Stimulated activated CD4-positive, alpha-beta T cell treated with anti-CD3 and anti-CD28 coated beads, TNF-alpha, amount 100 ng/mL, for 1 hour (primary cell): ENCODE measurements at regions not wholly inside any gene's neighbourhood (a gene's known extent, or its start where the extent isn't known, plus 50 kb on each side); places are given as distances from the start of the nearest gene placed in this dataset.

Experiments used
- DNase-seq, 3 donors: peaks; one replicate each; pipeline ENCODE4 v3.0.0-alpha.2; 2020; ENCODE audit warnings: low read depth in 3 of 3, low spot score in 1 of 3

- DNase-seq, result no peak
These were observed 208.7 kb downstream of the PRL start for GRCh38 chr6:22087960-22088706.

- DNase-seq, result no peak
These were observed 205.3 kb downstream of the PRL start for GRCh38 chr6:22091424-22091948.

GRCh38 chr6:22095836-22096235 is 201.0 kb downstream of the PRL start:
- no peak for DNase-seq

GRCh38 chr6:22098601-22099031 is 198.2 kb downstream of the PRL start:
- no peak for DNase-seq

- no peak for DNase-seq
These were observed 197.6 kb downstream of the PRL start for GRCh38 chr6:22099231-22099630.

GRCh38 chr6:22099923-22100322 is 196.9 kb downstream of the PRL start:
- no peak for DNase-seq

- DNase-seq, result no peak
These were observed 195.7 kb downstream of the PRL start for GRCh38 chr6:22101163-22101562.

- no peak for DNase-seq
These were observed 194.2 kb downstream of the PRL start for GRCh38 chr6:22102671-22103070.

- no peak for DNase-seq
These were observed 190.4 kb downstream of the PRL start for GRCh38 chr6:22106451-22106850.

- no peak for DNase-seq
These were observed 189.9 kb downstream of the PRL start for GRCh38 chr6:22106961-22107360.

- DNase-seq, result no peak
These were observed 188.6 kb downstream of the PRL start for GRCh38 chr6:22108199-22108598.

- DNase-seq, result no peak
These were observed 186.8 kb downstream of the PRL start for GRCh38 chr6:22110061-22110460.

- DNase-seq, result no peak
These were observed 184.4 kb downstream of the PRL start for GRCh38 chr6:22112461-22112860.

- DNase-seq, result no peak
These were observed 183.6 kb downstream of the PRL start for GRCh38 chr6:22113026-22113766.

GRCh38 chr6:22115559-22115958 is 181.3 kb downstream of the PRL start:
- no peak for DNase-seq

- no peak for DNase-seq
These were observed 179.2 kb downstream of the PRL start for GRCh38 chr6:22117631-22118030.

GRCh38 chr6:22119500-22119899 is 177.3 kb downstream of the PRL start:
- DNase-seq, result no peak

- DNase-seq, result no peak
These were observed 172.1 kb downstream of the PRL start for GRCh38 chr6:22124756-22125155.

- no peak for DNase-seq
These were observed 169.9 kb downstream of the PRL start for GRCh38 chr6:22126910-22127309.

- no peak for DNase-seq
These were observed 167.1 kb downstream of the PRL start for GRCh38 chr6:22129751-22130150.

- no peak for DNase-seq
These were observed 164.2 kb downstream of the PRL start for GRCh38 chr6:22132656-22133055.

GRCh38 chr6:22133357-22133756 is 163.5 kb downstream of the PRL start:
- DNase-seq, result no peak
